H9 (cell line): ENCODE measurements at regions not wholly inside any gene's neighbourhood (a gene's known extent, or its start where the extent isn't known, plus 50 kb on each side); places are given as distances from the start of the nearest gene placed in this dataset.

Source experiments
- DNase-seq: peaks from one replicate; pipeline ENCODE4 v3.0.0-alpha.2; 2017
- H2AFZ ChIP-seq: one replicate; pipeline ENCODE4 v1.6.1; 2013; ENCODE audit warnings: mild to moderate bottlenecking, low read length, control low read depth, moderate library complexity
- H2AK5ac ChIP-seq: 2 replicates; pipeline ENCODE4 v1.6.1; 2013; ENCODE audit warnings: low read length, control low read depth, mixed read lengths; ENCODE audit not compliant: insufficient read length
- H2BK120ac ChIP-seq: one replicate; pipeline ENCODE4 v1.6.1; 2013; ENCODE audit warnings: low read depth, mild to moderate bottlenecking, low read length, control low read depth, inconsistent platforms; ENCODE audit not compliant: poor library complexity, severe bottlenecking
- H2BK12ac ChIP-seq: 2 replicates; pipeline ENCODE4 v1.6.1; 2013; ENCODE audit warnings: low read length, control low read depth, mixed read lengths, low read depth; ENCODE audit not compliant: insufficient read length
- H2BK15ac ChIP-seq: 2 replicates; pipeline ENCODE4 v1.6.1; 2013; ENCODE audit warnings: low read depth, low read length, control low read depth
- H2BK20ac ChIP-seq: one replicate; pipeline ENCODE4 v1.6.1; 2013; ENCODE audit warnings: low read depth, mild to moderate bottlenecking, low read length, control low read depth, inconsistent platforms; ENCODE audit not compliant: poor library complexity, severe bottlenecking
- H2BK5ac ChIP-seq: 2 replicates; pipeline ENCODE4 v1.6.1; 2013; ENCODE audit warnings: low read length, control low read depth, mixed read lengths; ENCODE audit not compliant: insufficient read length
- H3K14ac ChIP-seq: 2 replicates; pipeline ENCODE4 v1.6.1; 2013; ENCODE audit warnings: low read length, control low read depth; ENCODE audit not compliant: insufficient read depth
- H3K18ac ChIP-seq: 2 replicates; pipeline ENCODE4 v1.6.1; 2013; ENCODE audit warnings: low read depth, mild to moderate bottlenecking, mixed read lengths, low read length, control low read depth; ENCODE audit not compliant: insufficient read length
- H3K23ac ChIP-seq: 2 replicates; pipeline ENCODE4 v1.6.1; 2013; ENCODE audit warnings: low read length, control low read depth, mixed read lengths, low read depth; ENCODE audit not compliant: insufficient read length
- H3K23me2 ChIP-seq: 2 replicates; pipeline ENCODE4 v1.6.1; 2013; ENCODE audit warnings: low read depth, mild to moderate bottlenecking, mixed read lengths, low read length, control low read depth; ENCODE audit not compliant: insufficient read length, poor library complexity, severe bottlenecking
- H3K27ac ChIP-seq: 2 replicates; pipeline ENCODE4 v1.5.1; 2013; ENCODE audit warnings: low read length, control low read depth, mixed read lengths, low read depth; ENCODE audit not compliant: insufficient read length
- H3K27me3 ChIP-seq: 2 replicates; pipeline ENCODE4 v1.6.1; 2013; ENCODE audit warnings: low read length, control low read depth, inconsistent platforms; ENCODE audit not compliant: insufficient read depth
- H3K4ac ChIP-seq: 2 replicates; pipeline ENCODE4 v1.6.1; 2013; ENCODE audit warnings: low read depth, mild to moderate bottlenecking, control low read depth, inconsistent platforms, low read length, moderate library complexity
- H3K4me1 ChIP-seq: 2 replicates; pipeline ENCODE4 v1.6.1; 2013; ENCODE audit warnings: low read length, control low read depth, inconsistent platforms; ENCODE audit not compliant: insufficient read depth
- H3K4me2 ChIP-seq: 2 replicates; pipeline ENCODE4 v1.6.1; 2013; ENCODE audit warnings: low read length, control low read depth, mixed read lengths; ENCODE audit not compliant: insufficient read length, insufficient read depth
- H3K56ac ChIP-seq: 2 replicates; pipeline ENCODE4 v1.6.1; 2013; ENCODE audit warnings: low read depth, mild to moderate bottlenecking, mixed read lengths, low read length, control low read depth; ENCODE audit not compliant: insufficient read length
- H3K79me1 ChIP-seq: 2 replicates; pipeline ENCODE4 v1.6.1; 2013; ENCODE audit warnings: low read depth, mild to moderate bottlenecking, moderate library complexity, low read length, control low read depth, inconsistent platforms; ENCODE audit not compliant: insufficient read depth, poor library complexity, severe bottlenecking
- H3K79me2 ChIP-seq: 2 replicates; pipeline ENCODE4 v1.6.1; 2013; ENCODE audit warnings: low read length, control low read depth, inconsistent platforms; ENCODE audit not compliant: insufficient read depth
- H3K9ac ChIP-seq: 2 replicates; pipeline ENCODE4 v1.6.1; 2013; ENCODE audit warnings: low read length, control low read depth, mixed read lengths; ENCODE audit not compliant: insufficient read length; ENCODE audit errors: extremely low read depth
- H3K9me3 ChIP-seq: one replicate; pipeline ENCODE4 v1.6.1; 2013; ENCODE audit warnings: low read depth, low read length, inconsistent platforms; ENCODE audit not compliant: control insufficient read depth
- H3T11ph ChIP-seq: one replicate; pipeline ENCODE4 v1.6.1; 2013; ENCODE audit warnings: mild to moderate bottlenecking, low read length, control low read depth, inconsistent platforms
- H4K20me1 ChIP-seq: one replicate; pipeline ENCODE4 v1.6.1; 2013; ENCODE audit not compliant: control insufficient read depth, insufficient read length, insufficient read depth
- H4K5ac ChIP-seq: 2 replicates; pipeline ENCODE4 v1.6.1; 2013; ENCODE audit warnings: low read depth, mild to moderate bottlenecking, mixed read lengths, low read length, control low read depth; ENCODE audit not compliant: insufficient read length
- H4K8ac ChIP-seq: replicated peaks from 2 replicates; pipeline ENCODE4 v1.6.1; 2013; ENCODE audit warnings: low read length, control low read depth, mixed read lengths, low read depth; ENCODE audit not compliant: insufficient read length
- H4K91ac ChIP-seq: 2 replicates; pipeline ENCODE4 v1.6.1; 2013; ENCODE audit warnings: low read depth, mild to moderate bottlenecking, moderate library complexity, mixed read lengths, low read length, control low read depth; ENCODE audit not compliant: insufficient read length
- H3K27ac Mint-ChIP-seq, 3 experiments: 2 replicates in 2 of 3; 3 replicates in 1 of 3; pipeline ENCODE4 v1.8.0; 2020 to 2021; ENCODE audit warnings: mixed read lengths in 3 of 3, mild to moderate bottlenecking in 1 of 3, moderate library complexity in 1 of 3
- H3K27me3 Mint-ChIP-seq: 2 replicates; pipeline ENCODE4 v1.8.0; 2021; ENCODE audit warnings: low read depth, mild to moderate bottlenecking, moderate library complexity, mixed read lengths
- H3K36me3 Mint-ChIP-seq, 3 experiments: 2 replicates in 2 of 3; 3 replicates in 1 of 3; pipeline ENCODE4 v1.8.0; 2020 to 2021; ENCODE audit warnings: low read depth in 3 of 3, mixed read lengths in 3 of 3; ENCODE audit not compliant: insufficient read depth in 1 of 3
- H3K4me1 Mint-ChIP-seq, 2 experiments: 2 replicates each; pipeline ENCODE4 v1.8.0; 2020; ENCODE audit warnings: mixed read lengths in 2 of 2
- H3K4me3 Mint-ChIP-seq, 2 experiments: 2 replicates in 1 of 2; 3 replicates in 1 of 2; pipeline ENCODE4 v1.8.0; 2020 to 2021; ENCODE audit warnings: mild to moderate bottlenecking in 2 of 2, mixed read lengths in 2 of 2, moderate library complexity in 1 of 2
- H3K9me3 Mint-ChIP-seq, 2 experiments: 2 replicates in 1 of 2; 3 replicates in 1 of 2; pipeline ENCODE4 v1.8.0; 2020; ENCODE audit warnings: mild to moderate bottlenecking in 2 of 2, mixed read lengths in 2 of 2, moderate library complexity in 1 of 2
- CTCF ChIP-seq: fragments of 200-600 bp; sonication (generic); conservative IDR thresholded peaks from 3 replicates; pipeline ENCODE4 v1.8.0; 2021; ENCODE audit warnings: antibody characterized with exemption, mild to moderate bottlenecking
- WGBS: extraction: QIAGEN DNeasy Blood & Tissue Kit; methylation state at CpG from one replicate; pipeline ENCODE4 v1.1.7; 2013; ENCODE audit warnings: missing lambda C conversion rate, low lambda C conversion rate, mixed read lengths; ENCODE audit not compliant: insufficient read length; ENCODE audit errors: extremely low coverage; 5-methylcytosine and 5-hydroxymethylcytosine counted together

GRCh38 chr12:67758521-67758920 lies 110.0 kb downstream of the DYRK2 start:
- Mint-ChIP-seq H3K4me3 (no peak overlapping the region), H3K27me3 (no peaks in the 10 kb centered on the region), H3K36me3 (no peaks in the 10 kb centered on the region), H3K9me3 (no peaks in the 10 kb centered on the region; a peak in 2 of 5 replicates), H3K27ac (no peak overlapping the region; a peak in 1 of 7 replicates), H3K4me1 (peaks cover 19 to 21% of the 10 kb centered on the region in 2 experiments)
- Histone ChIP-seq H3K79me2 (no peaks in the 10 kb centered on the region; the same call in 1 of the 2 replicates), H3K56ac (no peak overlapping the region), H4K20me1 (no peaks in the 10 kb centered on the region), H2AFZ (no peak overlapping the region), H3K18ac (no peak overlapping the region), H2BK20ac (no peak overlapping the region), H2BK12ac (no peak overlapping the region), H3K79me1 (no peaks in the 10 kb centered on the region), H2BK5ac (no peak overlapping the region), H3K14ac (no peak overlapping the region), H4K8ac (no peak overlapping the region), H3K23ac (no peak overlapping the region), H3K23me2 (no peaks in the 10 kb centered on the region), H4K91ac (no peak overlapping the region), H2AK5ac (no peak overlapping the region), H3K9ac (no peak overlapping the region), H2BK15ac (no peak overlapping the region), H2BK120ac (no peak overlapping the region), H3K4me2 (no peak overlapping the region), H4K5ac (no peak overlapping the region), H3K9me3 (no peaks in the 10 kb centered on the region), H3K4me1 (no peaks in the 10 kb centered on the region), H3K27me3 (no peaks in the 10 kb centered on the region), H3K27ac (no peak overlapping the region), H3K4ac (no peak overlapping the region), H3T11ph (no peak overlapping the region)
- DNase-seq: no peak
- TF ChIP-seq CTCF: no peak
- no CpG with 5 or more reads among the region's 4 CpGs for WGBS
